SK-N-SH treated with all-trans-retinoic acid at 6 μM for 48 hours (cell line): ENCODE measurements at regions not wholly inside any gene's neighbourhood (a gene's known extent, or its start where the extent isn't known, plus 50 kb on each side); places are given as distances from the start of the nearest gene placed in this dataset.

Experiments used
- ATAC-seq: fragments of 200-7000 bp; cut with Tn5 transposase; 3 replicates; pipeline ENCODE4 v1.9.1; 2020; ENCODE audit warnings: mild to moderate bottlenecking, moderate library complexity
- ARNTL ChIP-seq: fragments of 450-650 bp; formaldehyde crosslinking; IDR thresholded peaks from 2 replicates; pipeline ENCODE4 v1.5.0; 2020; ENCODE audit warnings: low read depth, mild to moderate bottlenecking, moderate library complexity, borderline replicate concordance
- BACH2 ChIP-seq: fragments of 250-450 bp; sonication (Bioruptor Pico); IDR thresholded peaks from 2 replicates; pipeline ENCODE4 v1.9.0; 2021; ENCODE audit warnings: mild to moderate bottlenecking, borderline replicate concordance
- CREB5 ChIP-seq: fragments of 250-450 bp; sonication (Bioruptor Pico); IDR thresholded peaks from 2 replicates; pipeline ENCODE4 v1.5.1; 2020; ENCODE audit warnings: low read depth, mild to moderate bottlenecking, moderate library complexity
- CSDC2 ChIP-seq: fragments of 250-450 bp; sonication (Bioruptor Pico); IDR thresholded peaks from 2 replicates; pipeline ENCODE4 v1.5.0; 2020; ENCODE audit warnings: mild to moderate bottlenecking, moderate library complexity
- CSRNP3 ChIP-seq: fragments of 250-450 bp; sonication (Bioruptor Pico); IDR thresholded peaks from 2 replicates; pipeline ENCODE4 v1.5.1; 2021; ENCODE audit warnings: mild to moderate bottlenecking, moderate library complexity
- ESRRG ChIP-seq: fragments of 250-450 bp; sonication (Bioruptor Pico); IDR thresholded peaks from 2 replicates; pipeline ENCODE4 v1.6.1; 2021; ENCODE audit warnings: mild to moderate bottlenecking
- GLIS3 ChIP-seq: fragments of 250-450 bp; sonication (Bioruptor Pico); IDR thresholded peaks from 2 replicates; pipeline ENCODE4 v1.5.0; 2020; ENCODE audit warnings: mild to moderate bottlenecking, moderate library complexity
- ISL1 ChIP-seq: fragments of 250-450 bp; sonication (Bioruptor Pico); IDR thresholded peaks from 2 replicates; pipeline ENCODE4 v2.1.2; 2022; ENCODE audit warnings: mild to moderate bottlenecking, moderate library complexity
- OSR1 ChIP-seq: fragments of 250-450 bp; sonication (Bioruptor Pico); IDR thresholded peaks from 2 replicates; pipeline ENCODE4 v1.8.0; 2022; ENCODE audit warnings: moderate library complexity, mild to moderate bottlenecking, inconsistent platforms
- PATZ1 ChIP-seq: fragments of 250-450 bp; sonication (Bioruptor Pico); IDR thresholded peaks from 2 replicates; pipeline ENCODE4 v1.8.0; 2020; ENCODE audit warnings: mild to moderate bottlenecking, moderate library complexity, borderline replicate concordance
- POU6F1 ChIP-seq: fragments of 250-450 bp; sonication (Bioruptor Pico); IDR thresholded peaks from 2 replicates; pipeline ENCODE4 v1.8.0; 2021; ENCODE audit warnings: low read depth, mild to moderate bottlenecking, moderate library complexity, borderline replicate concordance
- RARB ChIP-seq: fragments of 250-450 bp; sonication (Bioruptor Pico); IDR thresholded peaks from 2 replicates; pipeline ENCODE4 v1.8.0; 2021; ENCODE audit warnings: mild to moderate bottlenecking, moderate library complexity
- SNAI2 ChIP-seq: fragments of 250-450 bp; sonication (Bioruptor Pico); IDR thresholded peaks from 2 replicates; pipeline ENCODE4 v1.5.0; 2020; ENCODE audit warnings: mild to moderate bottlenecking, moderate library complexity
- TCF4 ChIP-seq: fragments of 250-450 bp; sonication (Bioruptor Pico); IDR thresholded peaks from 2 replicates; pipeline ENCODE4 v1.8.0; 2021; ENCODE audit warnings: mild to moderate bottlenecking, moderate library complexity, borderline replicate concordance
- TOX ChIP-seq: fragments of 250-450 bp; sonication (Bioruptor Pico); IDR thresholded peaks from 2 replicates; pipeline ENCODE4 v1.8.0; 2021; ENCODE audit warnings: mild to moderate bottlenecking, moderate library complexity, borderline replicate concordance
- ZC3H10 ChIP-seq: fragments of 250-450 bp; sonication (Bioruptor Pico); IDR thresholded peaks from 2 replicates; pipeline ENCODE4 v1.5.1; 2021; ENCODE audit warnings: mild to moderate bottlenecking, moderate library complexity
- ZFP3 ChIP-seq: fragments of 250-450 bp; sonication (Bioruptor Pico); IDR thresholded peaks from 2 replicates; pipeline ENCODE4 v1.5.0; 2020; ENCODE audit warnings: mild to moderate bottlenecking, moderate library complexity
- ZFP30 ChIP-seq: fragments of 450-650 bp; formaldehyde crosslinking; IDR thresholded peaks from 2 replicates; pipeline ENCODE4 v1.5.0; 2022; ENCODE audit warnings: mild to moderate bottlenecking, moderate library complexity
- ZNF565 ChIP-seq: fragments of 450-650 bp; formaldehyde crosslinking; conservative IDR thresholded peaks from 2 replicates; pipeline ENCODE4 v1.5.0; 2020; ENCODE audit warnings: low read depth, mild to moderate bottlenecking, moderate library complexity
- ZNF70 ChIP-seq: fragments of 450-650 bp; formaldehyde crosslinking; IDR thresholded peaks from 2 replicates; pipeline ENCODE4 v1.5.0; 2020; ENCODE audit warnings: mild to moderate bottlenecking, moderate library complexity
- ZNF8 ChIP-seq: fragments of 450-650 bp; formaldehyde crosslinking; IDR thresholded peaks from 2 replicates; pipeline ENCODE4 v1.5.0; 2020; ENCODE audit warnings: mild to moderate bottlenecking, moderate library complexity

- no peak for ATAC-seq
Observed at GRCh38 chr7:90078921-90079320, 75.3 kb upstream of the STEAP1 start.

GRCh38 chr7:90081621-90082020, 72.6 kb upstream of the STEAP1 start:
- TF ChIP-seq GLIS3 (CRISPR knock-in tag), result no peak
- no peak for TF ChIP-seq ARNTL (CRISPR knock-in tag)
- no peak for TF ChIP-seq ZFP30 (CRISPR knock-in tag)
- no peak for TF ChIP-seq BACH2 (CRISPR knock-in tag)
- ATAC-seq, result no peak

More at GRCh38 chr7:90078921-90079320, 75.3 kb upstream of the STEAP1 start:
- no peak for TF ChIP-seq ISL1 (CRISPR knock-in tag)
- TF ChIP-seq PATZ1, result no peak
- no peak for TF ChIP-seq ZFP3 (CRISPR knock-in tag)
- no peak for TF ChIP-seq TCF4
- TF ChIP-seq ZNF8 (CRISPR knock-in tag), result no peak
- no peak for TF ChIP-seq ZNF565 (CRISPR knock-in tag)
- TF ChIP-seq ZNF70, result no peak
- TF ChIP-seq ZFP30 (CRISPR knock-in tag), result no peak
- TF ChIP-seq ESRRG (CRISPR knock-in tag), result no peak
- TF ChIP-seq SNAI2 (CRISPR knock-in tag), result no peak
- no peak for TF ChIP-seq RARB (CRISPR knock-in tag)
- TF ChIP-seq OSR1, result no peak
- no peak for TF ChIP-seq POU6F1 (CRISPR knock-in tag)
- no peak for TF ChIP-seq ZC3H10 (CRISPR knock-in tag)
- TF ChIP-seq BACH2 (CRISPR knock-in tag), result no peak
- no peak for TF ChIP-seq GLIS3 (CRISPR knock-in tag)

- no peak for TF ChIP-seq ISL1 (CRISPR knock-in tag)
- no peak for TF ChIP-seq ZNF8 (CRISPR knock-in tag)
- no peak for TF ChIP-seq ZC3H10 (CRISPR knock-in tag)
- no peak for TF ChIP-seq SNAI2 (CRISPR knock-in tag)
- no peak for TF ChIP-seq ZFP3 (CRISPR knock-in tag)
- TF ChIP-seq POU6F1 (CRISPR knock-in tag), result no peak
- no peak for TF ChIP-seq TOX (CRISPR knock-in tag)
- ATAC-seq, result no peak
Observed at GRCh38 chr7:90092506-90092905, 61.8 kb upstream of the STEAP1 start.

GRCh38 chr7:90094030-90094429, 60.2 kb upstream of the STEAP1 start:
- TF ChIP-seq ZFP3 (CRISPR knock-in tag) (no peak), CREB5 (CRISPR knock-in tag) (no peak), TOX (CRISPR knock-in tag) (no peak), ZC3H10 (CRISPR knock-in tag) (no peak), ISL1 (CRISPR knock-in tag) (no peak), TCF4 (no peak), ESRRG (CRISPR knock-in tag) (no peak), ZNF70 (no peak), OSR1 (no peak), CSDC2 (no peak), ARNTL (CRISPR knock-in tag) (no peak), GLIS3 (CRISPR knock-in tag) (no peak), SNAI2 (CRISPR knock-in tag) (no peak), ZFP30 (CRISPR knock-in tag) (no peak), ZNF565 (CRISPR knock-in tag) (no peak), PATZ1 (no peak), RARB (CRISPR knock-in tag) (no peak), CSRNP3 (CRISPR knock-in tag) (no peak), BACH2 (CRISPR knock-in tag) (no peak), POU6F1 (CRISPR knock-in tag) (no peak)
- no peak for ATAC-seq
